Naive thymus-derived CD4-positive, alpha-beta T cell (primary cell): ENCODE measurements at regions not wholly inside any gene's neighbourhood (a gene's known extent, or its start where the extent isn't known, plus 50 kb on each side); places are given as distances from the start of the nearest gene placed in this dataset.
"Not testable (repeated sequence)": the region's sequence is repeated elsewhere in the genome, so short reads cannot be mapped to it uniquely, and the experiment has no call there.

Experiments
- ATAC-seq: fragments of 150-1000 bp; cut with Tn5 transposase; 2 replicates; pipeline ENCODE4 v1.10.0; 2021; ENCODE audit warnings: mild to moderate bottlenecking, moderate library complexity
- CTCF ChIA-PET: fragments of 350-600 bp; sonication (Branson Sonifier 250); formaldehyde crosslinking; loops from one replicate; lab custom pipeline; 2021; ENCODE audit warnings: antibody characterized with exemption; lab: Charles Lee
- POLR2A ChIA-PET: fragments of 350-600 bp; sonication (Branson Sonifier 250); formaldehyde crosslinking; loops from one replicate; lab custom pipeline; 2021; ENCODE audit warnings: antibody characterized with exemption, inconsistent platforms; lab: Charles Lee
- DNase-seq, 9 donors: peaks; one replicate each; pipeline versions ENCODE4 v3.0.0 to v3.0.0-alpha.2; 2020 to 2022; ENCODE audit warnings: mixed read lengths in 1 of 9
- H3K27ac ChIP-seq: one replicate; pipeline ENCODE4 v1.7.0; 2013; ENCODE audit warnings: mild to moderate bottlenecking, low read depth, low read length, moderate library complexity
- H3K27me3 ChIP-seq, 2 donors: one replicate each; pipeline ENCODE4 v1.7.0; 2013; ENCODE audit warnings: low read length in 2 of 2, mild to moderate bottlenecking in 2 of 2, moderate library complexity in 2 of 2; ENCODE audit not compliant: control insufficient read depth in 2 of 2, insufficient read depth in 2 of 2
- H3K36me3 ChIP-seq, 3 experiments: 1 replicate in 2 of 3; 2 replicates in 1 of 3; pipeline ENCODE4 v1.7.0; 2013; ENCODE audit warnings: low read length in 3 of 3, mild to moderate bottlenecking in 3 of 3, moderate library complexity in 1 of 3; ENCODE audit not compliant: insufficient read depth in 3 of 3, control insufficient read depth in 2 of 3
- H3K4me1 ChIP-seq, 2 donors: one replicate each; pipeline ENCODE4 v1.7.0; 2013; ENCODE audit warnings: low read length in 2 of 2, mild to moderate bottlenecking in 2 of 2, moderate library complexity in 1 of 2; ENCODE audit not compliant: control insufficient read depth in 2 of 2, insufficient read depth in 2 of 2
- H3K4me3 ChIP-seq: 2 replicates; pipeline ENCODE4 v1.7.0; 2013; ENCODE audit warnings: mild to moderate bottlenecking, low read length
- H3K9me3 ChIP-seq, 3 experiments: 1 replicate in 2 of 3; 2 replicates in 1 of 3; pipeline ENCODE4 v1.7.0; 2013; ENCODE audit warnings: low read length in 3 of 3; ENCODE audit not compliant: control insufficient read depth in 2 of 3
- H3K27ac Mint-ChIP-seq, 9 donors: one replicate each; pipeline ENCODE4 v1.8.0; 2020 to 2022; ENCODE audit warnings: mixed read lengths in 9 of 9, mild to moderate bottlenecking in 8 of 9, moderate library complexity in 5 of 9, inconsistent platforms in 2 of 9
- H3K27me3 Mint-ChIP-seq, 5 donors: one replicate each; pipeline ENCODE4 v1.8.0; 2021 to 2022; ENCODE audit warnings: mixed read lengths in 5 of 5, mild to moderate bottlenecking in 1 of 5
- H3K36me3 Mint-ChIP-seq, 5 donors: one replicate each; pipeline ENCODE4 v1.8.0; 2020 to 2022; ENCODE audit warnings: mixed read lengths in 5 of 5, mild to moderate bottlenecking in 3 of 5, inconsistent platforms in 1 of 5
- H3K4me1 Mint-ChIP-seq, 7 donors: one replicate each; pipeline ENCODE4 v1.8.0; 2020 to 2022; ENCODE audit warnings: mixed read lengths in 7 of 7, mild to moderate bottlenecking in 3 of 7, inconsistent platforms in 1 of 7
- H3K4me3 Mint-ChIP-seq, 10 donors: one replicate each; pipeline ENCODE4 v1.8.0; 2020 to 2022; ENCODE audit warnings: mild to moderate bottlenecking in 10 of 10, mixed read lengths in 10 of 10, moderate library complexity in 6 of 10, inconsistent platforms in 2 of 10
- H3K9me3 Mint-ChIP-seq, 11 donors: one replicate each; pipeline ENCODE4 v1.8.0; 2020 to 2022; ENCODE audit warnings: mixed read lengths in 11 of 11, mild to moderate bottlenecking in 4 of 11, inconsistent platforms in 1 of 11, moderate library complexity in 1 of 11
- intact Hi-C, 2 donors: fragments of 100-400 bp; cut with micrococcal nuclease; formaldehyde crosslinking; loops; one replicate each; pipeline ENCODE4 v1.15.1; 2023

DNA sequence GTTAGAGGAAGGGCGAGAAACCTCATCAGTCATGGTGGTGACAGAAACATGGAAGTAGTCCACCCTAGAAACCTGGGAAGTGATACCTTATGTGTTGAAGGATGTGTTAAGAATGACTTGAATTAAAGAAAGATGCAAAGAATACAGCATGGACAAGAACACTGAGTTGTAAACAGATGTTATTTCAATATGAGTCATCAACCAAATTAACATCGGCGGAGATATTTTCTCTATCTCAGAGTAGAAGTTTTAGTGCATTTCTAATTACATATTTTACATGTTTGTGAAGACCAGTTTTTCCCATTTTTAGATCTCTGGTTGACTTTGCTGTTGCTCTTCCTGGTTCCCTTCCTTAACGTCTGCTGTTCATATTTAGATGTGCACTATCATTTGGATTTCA, 268.8 kb upstream of the TBL1XR1 start:
- no peak for ATAC-seq
- Mint-ChIP-seq H3K4me3 (no peak overlapping the region), H3K36me3 (peaks cover 0 to 2% (median 0%) of the 10 kb centered on the region in 5 donors), H3K4me1 (peaks cover 0 to 3% (median 0%) of the 10 kb centered on the region in 7 donors), H3K27ac (no peak overlapping the region), H3K27me3 (no peaks in the 10 kb centered on the region), H3K9me3 (peaks cover 0 to 5% (median 0%) of the 10 kb centered on the region in 11 donors)
- POLR2A ChIA-PET, result no interaction called here
- CTCF ChIA-PET, result no interaction called here
- Histone ChIP-seq H3K9me3 (no peaks in the 10 kb centered on the region), H3K27ac (no peak overlapping the region), H3K27me3 (no peaks in the 10 kb centered on the region), H3K36me3 (no peaks in the 10 kb centered on the region), H3K4me1 (no peaks in the 10 kb centered on the region), H3K4me3 (no peak overlapping the region)
- no peak for DNase-seq
- intact Hi-C loops, result no loop called here

DNA sequence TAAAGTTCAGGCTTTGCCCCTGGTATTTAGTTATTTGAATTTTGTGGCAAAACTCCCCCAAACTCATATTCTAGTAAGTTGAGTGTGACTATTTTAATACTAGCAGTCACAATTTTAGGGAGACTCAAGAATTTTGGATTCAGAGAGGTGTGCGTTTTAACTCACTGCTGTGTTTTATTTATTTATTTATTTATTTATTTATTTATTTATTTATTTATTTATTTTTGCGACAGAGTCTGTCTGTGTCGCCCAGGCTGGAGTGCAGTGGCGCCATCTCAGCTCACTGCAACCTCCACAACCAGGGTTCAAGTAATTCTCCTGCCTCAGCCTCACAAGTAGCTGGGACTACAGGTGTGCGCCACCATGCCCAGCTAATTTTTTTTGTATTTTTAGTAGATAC, 269.3 kb upstream of the TBL1XR1 start:
- H3K27ac ChIP-seq, H3K9me3 Mint-ChIP-seq, DNase-seq, H3K4me1 ChIP-seq, POLR2A ChIA-PET, H3K9me3 ChIP-seq, H3K27me3 ChIP-seq, intact Hi-C loops, H3K27me3 Mint-ChIP-seq, H3K36me3 ChIP-seq, H3K4me3 ChIP-seq, H3K4me1 Mint-ChIP-seq, H3K36me3 Mint-ChIP-seq, H3K27ac Mint-ChIP-seq, ATAC-seq, H3K4me3 Mint-ChIP-seq: not testable (repeated sequence)
- CTCF ChIA-PET, result interaction anchor here (0.6 kb wide), 1 partner anchor 461 kb away, joined by 4 read pairs; no protein-coding TSS in a partner anchor

GRCh38 chr3:177467247-177467985, 270.1 kb upstream of the TBL1XR1 start:
- no peaks in the 10 kb centered on the region for H3K4me1 ChIP-seq
- H3K4me3 ChIP-seq, result no peak overlapping the region
- POLR2A ChIA-PET, result no interaction called here
- CTCF ChIA-PET, result interaction anchor here (0.6 kb wide), 1 partner anchor 461 kb away, joined by 4 read pairs; no protein-coding TSS in a partner anchor
- H3K27ac ChIP-seq, result no peak overlapping the region
- no peaks in the 10 kb centered on the region for H3K27me3 ChIP-seq
- no peak overlapping the region for H3K27ac Mint-ChIP-seq
- no peaks in the 10 kb centered on the region for H3K9me3 ChIP-seq
- H3K9me3 Mint-ChIP-seq, result peaks cover 0 to 5% (median 0%) of the 10 kb centered on the region in 11 donors
- DNase-seq, result no peak
- H3K36me3 ChIP-seq, result no peaks in the 10 kb centered on the region
- H3K4me1 Mint-ChIP-seq, result peaks cover 0 to 3% (median 0%) of the 10 kb centered on the region in 7 donors
- no peaks in the 10 kb centered on the region for H3K27me3 Mint-ChIP-seq
- no peak overlapping the region for H3K4me3 Mint-ChIP-seq
- intact Hi-C loops, result no loop called here
- peaks cover 0 to 2% (median 0%) of the 10 kb centered on the region in 5 donors for H3K36me3 Mint-ChIP-seq
- no peak for ATAC-seq

DNA sequence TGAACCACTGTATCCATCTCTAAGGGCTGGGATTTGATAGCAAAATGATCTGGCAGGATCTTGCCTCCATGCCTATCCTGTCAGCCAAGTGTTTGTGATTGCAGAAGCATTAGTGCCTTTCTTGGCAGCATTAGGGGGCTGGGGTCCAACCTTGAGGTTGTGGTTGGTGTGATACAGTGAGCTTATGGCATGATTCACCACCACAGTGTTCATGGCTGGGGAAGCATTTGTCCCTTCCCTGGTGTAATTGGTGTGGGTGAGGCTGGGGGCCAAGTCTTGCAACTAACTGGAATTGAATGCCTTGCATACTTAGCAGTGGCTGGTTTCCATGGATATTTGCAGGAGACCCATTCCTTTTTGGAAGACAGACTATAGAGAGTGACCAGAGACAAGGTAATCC, 271.0 kb upstream of the TBL1XR1 start:
- Mint-ChIP-seq H3K4me1 (peaks cover 0 to 3% (median 0%) of the 10 kb centered on the region in 7 donors), H3K36me3 (peaks cover 0 to 2% (median 0%) of the 10 kb centered on the region in 5 donors), H3K27me3 (no peaks in the 10 kb centered on the region), H3K9me3 (peaks cover 0 to 5% (median 0%) of the 10 kb centered on the region in 11 donors), H3K27ac (no peak overlapping the region), H3K4me3 (no peak overlapping the region)
- ATAC-seq (no peak), DNase-seq (no peak)
- POLR2A ChIA-PET, result interaction anchor here (0.6 kb wide), 1 partner anchor 274 kb away, joined by 3 read pairs; no protein-coding TSS in a partner anchor
- Histone ChIP-seq H3K27me3 (no peaks in the 10 kb centered on the region), H3K36me3 (no peaks in the 10 kb centered on the region), H3K4me1 (no peaks in the 10 kb centered on the region), H3K27ac (no peak overlapping the region), H3K4me3 (no peak overlapping the region), H3K9me3 (no peaks in the 10 kb centered on the region)
- intact Hi-C loops, result no loop called here
- CTCF ChIA-PET, result no interaction called here

GRCh38 chr3:177468816-177469215, 271.5 kb upstream of the TBL1XR1 start:
- Histone ChIP-seq H3K27me3 (no peaks in the 10 kb centered on the region), H3K4me1 (no peaks in the 10 kb centered on the region), H3K9me3 (no peaks in the 10 kb centered on the region), H3K27ac (no peak overlapping the region), H3K4me3 (no peak overlapping the region), H3K36me3 (no peaks in the 10 kb centered on the region)
- H3K27ac Mint-ChIP-seq, result no peak overlapping the region
- DNase-seq (no peak), ATAC-seq (no peak)
- H3K36me3 Mint-ChIP-seq, result peaks cover 0 to 2% (median 0%) of the 10 kb centered on the region in 5 donors
- ChIA-PET CTCF (no interaction called here), POLR2A (no interaction called here)
- no peak overlapping the region for H3K4me3 Mint-ChIP-seq
- peaks cover 0 to 3% (median 0%) of the 10 kb centered on the region in 7 donors for H3K4me1 Mint-ChIP-seq
- no peaks in the 10 kb centered on the region for H3K27me3 Mint-ChIP-seq
- peaks cover 0 to 5% (median 0%) of the 10 kb centered on the region in 11 donors for H3K9me3 Mint-ChIP-seq
- intact Hi-C loops, result no loop called here

GRCh38 chr3:177469216-177469615, 271.9 kb upstream of the TBL1XR1 start:
- peaks cover 0 to 3% (median 0%) of the 10 kb centered on the region in 7 donors for H3K4me1 Mint-ChIP-seq

More at GRCh38 chr3:177469216-177469615, 271.9 kb upstream of the TBL1XR1 start:
- H3K9me3 Mint-ChIP-seq, result peaks cover 0 to 5% (median 0%) of the 10 kb centered on the region in 11 donors
- H3K4me3 Mint-ChIP-seq, result no peak overlapping the region
- H3K36me3 ChIP-seq, result no peaks in the 10 kb centered on the region
- ChIA-PET POLR2A (no interaction called here), CTCF (no interaction called here)
- ATAC-seq (no peak), DNase-seq (no peak)
- H3K4me1 ChIP-seq, result no peaks in the 10 kb centered on the region
- H3K27ac ChIP-seq, result no peak overlapping the region
- intact Hi-C loops, result no loop called here
- no peak overlapping the region for H3K27ac Mint-ChIP-seq
- no peaks in the 10 kb centered on the region for H3K27me3 ChIP-seq
- no peak overlapping the region for H3K4me3 ChIP-seq
- H3K9me3 ChIP-seq, result no peaks in the 10 kb centered on the region
- H3K36me3 Mint-ChIP-seq, result peaks cover 0 to 2% (median 0%) of the 10 kb centered on the region in 5 donors
- H3K27me3 Mint-ChIP-seq, result no peaks in the 10 kb centered on the region
